ENCODE measurements at regions not wholly inside any gene's neighbourhood (a gene's known extent, or its start where the extent isn't known, plus 50 kb on each side); places are given as distances from the start of the nearest gene placed in this dataset.

DNA sequence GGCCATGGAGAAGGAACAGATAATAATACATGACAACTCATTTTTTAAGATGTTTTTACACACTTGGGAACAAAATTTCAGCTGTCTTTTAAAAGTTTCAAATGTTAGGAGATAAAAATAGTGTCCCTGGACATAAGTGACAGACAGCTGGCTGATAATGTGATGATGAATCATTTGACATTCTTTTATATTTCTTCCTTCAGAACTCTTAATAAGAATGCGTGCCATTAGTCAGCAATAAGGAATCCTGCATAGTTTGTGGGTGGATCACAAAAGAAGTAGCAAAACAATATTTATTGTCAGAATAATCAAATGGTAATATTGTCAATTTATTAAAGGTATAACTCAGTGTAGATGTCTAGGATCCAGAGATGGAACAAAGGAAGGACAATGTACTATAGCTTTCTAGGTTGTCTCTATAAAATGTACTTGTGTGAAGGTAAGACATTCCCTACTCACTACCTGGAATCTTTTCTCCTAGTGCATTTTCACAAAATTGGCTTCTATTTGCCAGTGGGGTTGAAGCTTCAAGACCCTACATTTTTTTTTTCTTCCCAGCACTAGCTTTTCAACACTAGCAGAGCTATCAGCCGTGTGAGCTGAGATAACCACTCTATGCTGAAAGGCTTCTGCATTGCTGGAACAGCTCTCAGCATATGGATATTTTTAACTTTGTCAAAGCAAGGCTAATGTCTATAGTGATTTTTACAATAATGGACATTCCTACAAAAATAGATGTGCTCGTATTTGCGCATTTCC is 175.6 kb upstream of the SLITRK6 start:
- TF ChIP-seq CTCF (IDR thresholded peaks at IDR 0.05), result no peak
- TF ChIP-seq POLR2AphosphoS5 (IDR thresholded peaks at IDR 0.05), result no peak

Data from gastroesophageal sphincter (tissue), 3 donors.